ENCODE measurements at regions not wholly inside any gene's neighbourhood (a gene's known extent, or its start where the extent isn't known, plus 50 kb on each side); places are given as distances from the start of the nearest gene placed in this dataset.

- DNase-seq = no peak
Observed at GRCh38 chr5:10842823-10843222, 81.8 kb upstream of the DAP start.

- DNase-seq = no peak
Observed at GRCh38 chr5:10839916-10840599, 79.0 kb upstream of the DAP start.

- no peak for DNase-seq
Observed at GRCh38 chr5:10839118-10839517, 78.1 kb upstream of the DAP start.

- no peak for DNase-seq
Observed at GRCh38 chr5:10838038-10838437, 77.0 kb upstream of the DAP start.

- no peak for DNase-seq
Observed at GRCh38 chr5:10836986-10837385, 76.0 kb upstream of the DAP start.

GRCh38 chr5:10834695-10835094 is 73.7 kb upstream of the DAP start:
- no peak for DNase-seq

GRCh38 chr5:10832987-10833386 is 72.0 kb upstream of the DAP start:
- DNase-seq = no peak

GRCh38 chr5:10832421-10832820 is 71.4 kb upstream of the DAP start:
- DNase-seq = no peak

GRCh38 chr5:10831419-10831818 is 70.4 kb upstream of the DAP start:
- no peak for DNase-seq

- no peak for DNase-seq
Observed at GRCh38 chr5:10828241-10828640, 67.2 kb upstream of the DAP start.

GRCh38 chr5:10827571-10827970 is 66.5 kb upstream of the DAP start:
- no peak for DNase-seq

GRCh38 chr5:10826971-10827370 is 65.9 kb upstream of the DAP start:
- no peak for DNase-seq

- no peak for DNase-seq
Observed at GRCh38 chr5:10825897-10826644, 65.0 kb upstream of the DAP start.

- no peak for DNase-seq
Observed at GRCh38 chr5:10812218-10812617, 51.2 kb upstream of the DAP start.

Measured in midbrain (tissue), 1 donor.